ENCODE measurements at regions not wholly inside any gene's neighbourhood (a gene's known extent, or its start where the extent isn't known, plus 50 kb on each side); places are given as distances from the start of the nearest gene placed in this dataset.

DNA sequence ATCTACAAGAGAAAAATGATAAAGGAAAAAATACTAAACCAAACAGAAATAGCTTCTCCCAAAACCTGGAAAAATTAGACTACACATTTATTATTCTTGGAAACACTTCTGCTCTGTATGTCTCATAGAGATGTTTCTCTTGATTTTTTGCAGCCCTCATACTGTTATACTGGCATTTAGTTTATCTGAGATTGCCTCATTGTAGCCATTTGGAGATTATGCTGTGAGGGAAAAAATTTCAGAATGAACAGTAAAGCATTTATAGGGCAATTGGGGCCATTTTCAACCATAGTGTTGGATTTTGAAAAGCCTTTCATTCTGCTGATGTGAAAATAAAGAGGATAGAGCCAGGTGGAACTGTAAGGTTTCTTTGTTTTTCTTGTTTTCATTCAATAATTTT is 441.8 kb upstream of the RIOK2 start:
- TF ChIP-seq, protein P1, sequence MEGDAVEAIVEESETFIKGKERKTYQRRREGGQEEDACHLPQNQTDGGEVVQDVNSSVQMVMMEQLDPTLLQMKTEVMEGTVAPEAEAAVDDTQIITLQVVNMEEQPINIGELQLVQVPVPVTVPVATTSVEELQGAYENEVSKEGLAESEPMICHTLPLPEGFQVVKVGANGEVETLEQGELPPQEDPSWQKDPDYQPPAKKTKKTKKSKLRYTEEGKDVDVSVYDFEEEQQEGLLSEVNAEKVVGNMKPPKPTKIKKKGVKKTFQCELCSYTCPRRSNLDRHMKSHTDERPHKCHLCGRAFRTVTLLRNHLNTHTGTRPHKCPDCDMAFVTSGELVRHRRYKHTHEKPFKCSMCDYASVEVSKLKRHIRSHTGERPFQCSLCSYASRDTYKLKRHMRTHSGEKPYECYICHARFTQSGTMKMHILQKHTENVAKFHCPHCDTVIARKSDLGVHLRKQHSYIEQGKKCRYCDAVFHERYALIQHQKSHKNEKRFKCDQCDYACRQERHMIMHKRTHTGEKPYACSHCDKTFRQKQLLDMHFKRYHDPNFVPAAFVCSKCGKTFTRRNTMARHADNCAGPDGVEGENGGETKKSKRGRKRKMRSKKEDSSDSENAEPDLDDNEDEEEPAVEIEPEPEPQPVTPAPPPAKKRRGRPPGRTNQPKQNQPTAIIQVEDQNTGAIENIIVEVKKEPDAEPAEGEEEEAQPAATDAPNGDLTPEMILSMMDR (conservative IDR thresholded peaks at IDR 0.05; ENCODE audit: low read depth, low read length): no peak
- no peak for TF ChIP-seq EZH2 (IDR thresholded peaks at IDR 0.05; ENCODE audit: borderline replicate concordance, low read depth, low read length, poor library complexity, severe bottlenecking)
